ENCODE measurements at regions not wholly inside any gene's neighbourhood (a gene's known extent, or its start where the extent isn't known, plus 50 kb on each side); places are given as distances from the start of the nearest gene placed in this dataset.

DNA sequence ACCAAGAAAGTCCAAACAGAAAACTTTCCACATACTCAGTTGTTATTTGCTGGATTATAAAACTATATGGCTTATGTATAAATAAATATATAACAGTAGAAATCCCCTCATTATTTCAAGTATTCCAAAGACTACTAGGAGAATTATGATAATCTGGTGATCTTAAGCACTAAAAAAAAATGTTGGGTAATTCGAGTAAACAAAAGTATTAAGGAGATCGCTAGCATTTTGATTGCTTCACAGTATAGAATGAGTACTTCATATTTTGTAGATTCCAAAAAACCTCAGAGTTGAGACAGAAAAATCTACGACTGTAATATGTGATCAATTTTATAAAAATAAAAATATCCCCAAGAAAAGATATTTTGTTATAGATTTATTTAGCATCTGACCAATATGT lies 236.4 kb upstream of the TENT5A start:
- H3K4me1 ChIP-seq (ENCODE audit: control insufficient read depth, insufficient read depth, low read length, poor library complexity, severe bottlenecking): no peaks in the 10 kb centered on the region
- H3K27ac ChIP-seq (ENCODE audit: low read depth, low read length, severe bottlenecking): no peak overlapping the region
- WGBS, 2 experiments (ENCODE audit: insufficient coverage in 2 of 2): no CpG with 5 or more reads among the region's 3 CpGs
- no peaks in the 10 kb centered on the region for H3K36me3 ChIP-seq (ENCODE audit: control insufficient read depth, insufficient read depth, low read length)
- no peaks in the 10 kb centered on the region for H3K9me3 ChIP-seq (ENCODE audit: control insufficient read depth, low read length)
- H3K4me3 ChIP-seq (ENCODE audit: extremely low read depth, insufficient read depth, low read length, poor library complexity, severe bottlenecking): no peak overlapping the region

- H3K4me1 ChIP-seq (ENCODE audit: control insufficient read depth, insufficient read depth, low read length, poor library complexity, severe bottlenecking): no peaks in the 10 kb centered on the region
- no peak overlapping the region for H3K27ac ChIP-seq (ENCODE audit: low read depth, low read length, severe bottlenecking)
- WGBS, 2 experiments (ENCODE audit: insufficient coverage in 2 of 2): 80% methylated on average over 1 of the region's 1 CpG; no CpG with 5 or more reads in 1 of the 2 experiments
- H3K4me3 ChIP-seq (ENCODE audit: extremely low read depth, insufficient read depth, low read length, poor library complexity, severe bottlenecking): no peak overlapping the region
- H3K36me3 ChIP-seq (ENCODE audit: control insufficient read depth, insufficient read depth, low read length): no peaks in the 10 kb centered on the region
- H3K9me3 ChIP-seq (ENCODE audit: control insufficient read depth, low read length): no peaks in the 10 kb centered on the region
These were observed 236.0 kb upstream of the TENT5A start for GRCh38 chr6:81988446-81988845.

GRCh38 chr6:81987293-81987692 lies 234.8 kb upstream of the TENT5A start:
- Histone ChIP-seq H3K4me3 (ENCODE audit: extremely low read depth, insufficient read depth, low read length, poor library complexity, severe bottlenecking) (no peak overlapping the region), H3K4me1 (ENCODE audit: control insufficient read depth, insufficient read depth, low read length, poor library complexity, severe bottlenecking) (no peaks in the 10 kb centered on the region), H3K27ac (ENCODE audit: low read depth, low read length, severe bottlenecking) (no peak overlapping the region), H3K36me3 (ENCODE audit: control insufficient read depth, insufficient read depth, low read length) (no peaks in the 10 kb centered on the region), H3K9me3 (ENCODE audit: control insufficient read depth, low read length) (no peaks in the 10 kb centered on the region)
- 80% methylated on average over 1 of the region's 3 CpGs; no CpG with 5 or more reads in 1 of the 2 experiments for WGBS, 2 experiments (ENCODE audit: insufficient coverage in 2 of 2)

DNA sequence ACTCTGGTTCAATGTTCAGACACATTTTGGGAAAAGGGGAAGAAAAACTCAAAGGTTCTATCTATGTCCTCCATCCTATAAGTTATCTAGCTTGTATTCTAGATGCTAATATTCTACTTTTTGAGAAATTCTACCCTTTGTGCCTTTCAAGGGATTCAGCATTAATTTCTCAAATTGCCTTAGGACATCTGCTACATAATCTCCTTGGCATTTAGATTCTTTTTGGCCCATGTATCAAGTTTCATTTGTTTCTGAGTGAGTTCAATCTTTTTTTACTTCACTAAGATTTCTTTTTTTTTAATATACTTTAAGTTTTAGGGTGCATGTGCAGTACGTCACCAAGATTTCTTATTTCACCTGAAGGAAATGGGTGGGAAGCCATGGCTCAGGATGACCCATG lies 232.7 kb upstream of the TENT5A start:
- 75% methylated on average over 1 of the region's 1 CpG; no CpG with 5 or more reads in 1 of the 2 experiments for WGBS, 2 experiments (ENCODE audit: insufficient coverage in 2 of 2)
- Histone ChIP-seq H3K9me3 (ENCODE audit: control insufficient read depth, low read length) (no peaks in the 10 kb centered on the region), H3K36me3 (ENCODE audit: control insufficient read depth, insufficient read depth, low read length) (no peaks in the 10 kb centered on the region), H3K27ac (ENCODE audit: low read depth, low read length, severe bottlenecking) (no peak overlapping the region), H3K4me1 (ENCODE audit: control insufficient read depth, insufficient read depth, low read length, poor library complexity, severe bottlenecking) (no peaks in the 10 kb centered on the region), H3K4me3 (ENCODE audit: extremely low read depth, insufficient read depth, low read length, poor library complexity, severe bottlenecking) (no peak overlapping the region)

DNA sequence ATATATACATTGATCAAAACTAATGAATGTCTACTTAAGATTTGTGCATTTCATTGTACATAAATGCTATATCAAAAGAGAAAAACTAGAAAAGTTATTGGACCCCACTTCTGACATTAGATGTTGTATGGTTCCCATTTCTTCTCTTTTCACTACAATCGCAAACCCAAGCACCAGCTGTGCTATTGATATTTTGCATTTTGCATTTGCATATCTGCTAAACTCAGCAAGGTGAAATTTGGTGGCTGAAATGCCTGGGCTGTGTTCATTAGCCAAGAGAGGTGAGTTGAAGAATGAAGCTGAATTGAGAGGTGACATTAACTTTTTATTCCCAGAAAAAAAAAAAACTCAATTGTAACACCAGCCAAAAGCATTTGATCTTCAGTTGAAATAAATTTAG lies 232.1 kb upstream of the TENT5A start:
- Histone ChIP-seq H3K4me3 (ENCODE audit: extremely low read depth, insufficient read depth, low read length, poor library complexity, severe bottlenecking) (no peak overlapping the region), H3K9me3 (ENCODE audit: control insufficient read depth, low read length) (no peaks in the 10 kb centered on the region), H3K4me1 (ENCODE audit: control insufficient read depth, insufficient read depth, low read length, poor library complexity, severe bottlenecking) (no peaks in the 10 kb centered on the region), H3K27ac (ENCODE audit: low read depth, low read length, severe bottlenecking) (no peak overlapping the region), H3K36me3 (ENCODE audit: control insufficient read depth, insufficient read depth, low read length) (no peaks in the 10 kb centered on the region)
- WGBS, 2 experiments (ENCODE audit: insufficient coverage in 2 of 2): no CpG with 5 or more reads among the region's 1 CpG

DNA sequence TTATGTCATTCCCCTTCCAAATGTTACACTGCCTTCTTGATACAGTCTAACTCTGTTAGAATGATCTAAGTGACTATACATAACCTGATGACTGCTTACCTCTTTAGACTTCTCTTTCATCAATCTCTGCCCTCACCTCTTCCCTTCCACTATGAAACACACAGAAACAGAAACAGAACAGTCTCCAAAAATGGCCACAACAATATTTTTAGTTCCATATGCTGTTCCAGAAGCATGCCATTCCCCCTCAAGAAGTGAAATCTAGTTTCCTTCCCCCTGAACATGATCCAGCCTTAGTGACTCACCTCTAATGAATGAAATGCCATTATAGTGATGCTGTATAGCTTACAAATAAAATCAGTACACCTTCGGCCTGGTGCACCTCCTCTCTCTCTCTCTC lies 229.3 kb upstream of the TENT5A start:
- Histone ChIP-seq H3K36me3 (ENCODE audit: control insufficient read depth, insufficient read depth, low read length) (no peaks in the 10 kb centered on the region), H3K4me1 (ENCODE audit: control insufficient read depth, insufficient read depth, low read length, poor library complexity, severe bottlenecking) (no peaks in the 10 kb centered on the region), H3K9me3 (ENCODE audit: control insufficient read depth, low read length) (no peaks in the 10 kb centered on the region), H3K27ac (ENCODE audit: low read depth, low read length, severe bottlenecking) (no peak overlapping the region), H3K4me3 (ENCODE audit: extremely low read depth, insufficient read depth, low read length, poor library complexity, severe bottlenecking) (no peak overlapping the region)
- WGBS, 2 experiments (ENCODE audit: insufficient coverage in 2 of 2): no CpG with 5 or more reads among the region's 1 CpG

GRCh38 chr6:81979767-81980166 lies 227.3 kb upstream of the TENT5A start:
- Histone ChIP-seq H3K4me1 (ENCODE audit: control insufficient read depth, insufficient read depth, low read length, poor library complexity, severe bottlenecking) (no peaks in the 10 kb centered on the region), H3K36me3 (ENCODE audit: control insufficient read depth, insufficient read depth, low read length) (no peaks in the 10 kb centered on the region), H3K4me3 (ENCODE audit: extremely low read depth, insufficient read depth, low read length, poor library complexity, severe bottlenecking) (no peak overlapping the region), H3K27ac (ENCODE audit: low read depth, low read length, severe bottlenecking) (no peak overlapping the region), H3K9me3 (ENCODE audit: control insufficient read depth, low read length) (no peaks in the 10 kb centered on the region)
- WGBS, 2 experiments (ENCODE audit: insufficient coverage in 2 of 2): no CpG with 5 or more reads among the region's 1 CpG

DNA sequence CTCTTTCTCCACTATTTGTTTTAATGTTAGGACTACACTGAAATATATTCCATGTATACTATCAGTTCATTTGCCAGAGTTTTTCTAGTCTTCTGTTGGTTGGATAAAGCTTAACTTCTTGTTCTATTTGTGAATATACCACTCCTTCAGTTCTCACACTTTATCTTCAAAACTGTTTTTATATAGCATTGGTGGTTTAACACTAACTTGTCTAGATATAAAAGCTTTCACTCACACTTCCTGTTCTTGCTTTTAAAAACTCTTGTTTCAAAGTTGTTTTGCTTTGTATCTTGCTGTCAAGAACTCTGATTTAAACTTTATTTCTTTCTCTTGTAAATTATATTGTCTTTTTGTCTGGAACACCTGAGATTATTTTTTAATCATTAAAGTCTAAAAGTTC lies 226.8 kb upstream of the TENT5A start:
- no peaks in the 10 kb centered on the region for H3K9me3 ChIP-seq (ENCODE audit: control insufficient read depth, low read length)
- no peak overlapping the region for H3K27ac ChIP-seq (ENCODE audit: low read depth, low read length, severe bottlenecking)
- H3K4me1 ChIP-seq (ENCODE audit: control insufficient read depth, insufficient read depth, low read length, poor library complexity, severe bottlenecking): no peaks in the 10 kb centered on the region
- H3K36me3 ChIP-seq (ENCODE audit: control insufficient read depth, insufficient read depth, low read length): no peaks in the 10 kb centered on the region
- no peak overlapping the region for H3K4me3 ChIP-seq (ENCODE audit: extremely low read depth, insufficient read depth, low read length, poor library complexity, severe bottlenecking)

GRCh38 chr6:81978230-81978629 lies 225.7 kb upstream of the TENT5A start:
- no peak overlapping the region for H3K4me3 ChIP-seq (ENCODE audit: extremely low read depth, insufficient read depth, low read length, poor library complexity, severe bottlenecking)
- H3K27ac ChIP-seq (ENCODE audit: low read depth, low read length, severe bottlenecking): no peak overlapping the region
- no peaks in the 10 kb centered on the region for H3K4me1 ChIP-seq (ENCODE audit: control insufficient read depth, insufficient read depth, low read length, poor library complexity, severe bottlenecking)
- no peaks in the 10 kb centered on the region for H3K9me3 ChIP-seq (ENCODE audit: control insufficient read depth, low read length)
- H3K36me3 ChIP-seq (ENCODE audit: control insufficient read depth, insufficient read depth, low read length): no peaks in the 10 kb centered on the region
- 92 to 100% methylated on average over 1 to 2 of the region's 3 CpGs for WGBS, 2 experiments (ENCODE audit: insufficient coverage in 2 of 2)

GRCh38 chr6:81977486-81977885 lies 225.0 kb upstream of the TENT5A start:
- no peaks in the 10 kb centered on the region for H3K9me3 ChIP-seq (ENCODE audit: control insufficient read depth, low read length)
- H3K36me3 ChIP-seq (ENCODE audit: control insufficient read depth, insufficient read depth, low read length): no peaks in the 10 kb centered on the region
- H3K4me1 ChIP-seq (ENCODE audit: control insufficient read depth, insufficient read depth, low read length, poor library complexity, severe bottlenecking): no peaks in the 10 kb centered on the region
- no peak overlapping the region for H3K27ac ChIP-seq (ENCODE audit: low read depth, low read length, severe bottlenecking)
- 67 to 83% methylated on average over 1 of the region's 2 CpGs for WGBS, 2 experiments (ENCODE audit: insufficient coverage in 2 of 2)
- H3K4me3 ChIP-seq (ENCODE audit: extremely low read depth, insufficient read depth, low read length, poor library complexity, severe bottlenecking): no peak overlapping the region

DNA sequence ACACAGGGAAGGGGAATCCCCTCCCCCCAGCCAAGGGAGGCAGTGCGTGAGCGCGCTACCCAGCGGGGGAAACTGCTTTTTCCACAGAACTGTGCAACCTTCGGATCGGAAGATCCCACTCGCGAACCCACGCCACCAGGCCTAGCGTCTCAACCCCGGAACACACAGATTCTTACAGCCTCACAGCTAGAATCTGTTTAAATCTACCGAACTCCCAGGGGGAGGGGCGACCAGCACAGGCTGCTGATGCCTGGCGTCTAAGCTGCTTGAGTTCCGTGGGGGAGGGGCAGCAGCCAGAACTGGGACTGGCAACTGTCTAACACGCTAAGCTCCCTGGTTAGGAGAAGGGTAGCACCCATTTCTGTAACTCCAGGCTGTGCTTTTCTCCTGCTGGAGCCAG lies 217.3 kb upstream of the TENT5A start:
- H3K36me3 ChIP-seq (ENCODE audit: control insufficient read depth, insufficient read depth, low read length): no peaks in the 10 kb centered on the region
- no peaks in the 10 kb centered on the region for H3K9me3 ChIP-seq (ENCODE audit: control insufficient read depth, low read length)
- H3K4me3 ChIP-seq (ENCODE audit: extremely low read depth, insufficient read depth, low read length, poor library complexity, severe bottlenecking): no peak overlapping the region
- peaks cover 5% of the 10 kb centered on the region for H3K4me1 ChIP-seq (ENCODE audit: control insufficient read depth, insufficient read depth, low read length, poor library complexity, severe bottlenecking)
- no peak overlapping the region for H3K27ac ChIP-seq (ENCODE audit: low read depth, low read length, severe bottlenecking)
- 62 to 90% methylated on average over 8 to 16 of the region's 16 CpGs for WGBS, 2 experiments (ENCODE audit: insufficient coverage in 2 of 2)

DNA sequence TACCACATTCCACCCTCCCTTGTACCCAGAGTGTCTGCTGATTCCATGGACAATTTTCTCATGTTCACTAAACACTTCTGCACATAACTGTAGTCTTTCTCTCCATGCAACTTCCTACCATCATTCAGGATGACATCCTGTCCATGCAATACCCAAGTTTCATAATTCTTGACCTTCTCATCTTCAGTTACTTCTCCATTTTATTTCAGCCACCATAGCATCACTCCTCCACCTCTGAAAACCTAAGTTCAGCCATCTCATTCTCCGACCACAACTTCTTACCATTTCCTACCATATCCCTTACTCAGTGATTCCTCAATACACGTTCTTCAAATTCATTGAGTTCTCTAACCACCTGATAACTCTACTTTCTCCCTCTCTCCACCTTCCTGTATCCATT lies 216.5 kb upstream of the TENT5A start:
- no peak overlapping the region for H3K4me3 ChIP-seq (ENCODE audit: extremely low read depth, insufficient read depth, low read length, poor library complexity, severe bottlenecking)
- H3K27ac ChIP-seq (ENCODE audit: low read depth, low read length, severe bottlenecking): no peak overlapping the region
- H3K36me3 ChIP-seq (ENCODE audit: control insufficient read depth, insufficient read depth, low read length): no peaks in the 10 kb centered on the region
- H3K4me1 ChIP-seq (ENCODE audit: control insufficient read depth, insufficient read depth, low read length, poor library complexity, severe bottlenecking): peaks cover 5% of the 10 kb centered on the region
- 91 to 93% methylated on average over 2 of the region's 2 CpGs for WGBS, 2 experiments (ENCODE audit: insufficient coverage in 2 of 2)
- no peaks in the 10 kb centered on the region for H3K9me3 ChIP-seq (ENCODE audit: control insufficient read depth, low read length)
